GM23338 (cell line): ENCODE measurements at regions not wholly inside any gene's neighbourhood (a gene's known extent, or its start where the extent isn't known, plus 50 kb on each side); places are given as distances from the start of the nearest gene placed in this dataset.

ENCODE experiments used
- CREB1 ChIP-seq: fragments of 250-450 bp; sonication (Bioruptor Pico); IDR thresholded peaks from 2 replicates; pipeline ENCODE4 v1.5.0; 2020; ENCODE audit warnings: low read depth, mild to moderate bottlenecking, moderate library complexity
- ETS1 ChIP-seq: IDR thresholded peaks from 2 replicates; pipeline ENCODE4 v1.6.1; 2016; ENCODE audit warnings: antibody characterized with exemption
- EZH2 ChIP-seq: fragments of 200-600 bp; sonication (generic); IDR thresholded peaks from one replicate; pipeline ENCODE4 v1.8.0; 2017; ENCODE audit warnings: antibody characterized with exemption, mild to moderate bottlenecking, low read depth; ENCODE audit not compliant: unreplicated experiment
- EZH2phosphoT487 ChIP-seq: fragments of 200-600 bp; sonication (generic); IDR thresholded peaks from one replicate; pipeline ENCODE4 v1.8.1; 2018; ENCODE audit warnings: antibody characterized with exemption; ENCODE audit not compliant: unreplicated experiment
- JUNB ChIP-seq: IDR thresholded peaks from one replicate; pipeline ENCODE4 v1.6.1; 2016; ENCODE audit warnings: antibody characterized with exemption; ENCODE audit not compliant: unreplicated experiment
- NANOG ChIP-seq: IDR thresholded peaks from 2 replicates; pipeline ENCODE4 v1.6.1; 2016; ENCODE audit warnings: antibody characterized with exemption, borderline replicate concordance
- POLR2AphosphoS5 ChIP-seq: IDR thresholded peaks from 2 replicates; pipeline ENCODE4 v1.6.1; 2016; ENCODE audit warnings: antibody characterized with exemption, low read depth
- STAT1 ChIP-seq: IDR thresholded peaks from one replicate; pipeline ENCODE4 v1.6.1; 2016; ENCODE audit warnings: antibody characterized with exemption; ENCODE audit not compliant: unreplicated experiment
- ZNF114 ChIP-seq: fragments of 250-450 bp; sonication (Bioruptor Pico); IDR thresholded peaks from 2 replicates; pipeline ENCODE4 v1.5.0; 2020; ENCODE audit warnings: mild to moderate bottlenecking, moderate library complexity
- ZNF331 ChIP-seq: fragments of 250-450 bp; sonication (Bioruptor Pico); IDR thresholded peaks from 2 replicates; pipeline ENCODE4 v1.5.0; 2020; ENCODE audit warnings: low read depth, mild to moderate bottlenecking, moderate library complexity
- TF ChIP-seq, protein P1 (sequence below), 2 experiments: fragments of 200-600 bp in 1 of 2; sonication (generic) in 1 of 2; conservative IDR thresholded peaks; 2 replicates each; pipeline versions ENCODE4 v1.5.1 to v1.6.1; 2016 to 2017; ENCODE audit warnings: antibody characterized with exemption in 2 of 2, low read depth in 2 of 2, mild to moderate bottlenecking in 2 of 2, moderate library complexity in 1 of 2
- TF ChIP-seq, protein P2 (sequence below): IDR thresholded peaks from one replicate; pipeline ENCODE4 v1.6.1; 2018; ENCODE audit warnings: antibody characterized with exemption; ENCODE audit not compliant: unreplicated experiment

DNA sequence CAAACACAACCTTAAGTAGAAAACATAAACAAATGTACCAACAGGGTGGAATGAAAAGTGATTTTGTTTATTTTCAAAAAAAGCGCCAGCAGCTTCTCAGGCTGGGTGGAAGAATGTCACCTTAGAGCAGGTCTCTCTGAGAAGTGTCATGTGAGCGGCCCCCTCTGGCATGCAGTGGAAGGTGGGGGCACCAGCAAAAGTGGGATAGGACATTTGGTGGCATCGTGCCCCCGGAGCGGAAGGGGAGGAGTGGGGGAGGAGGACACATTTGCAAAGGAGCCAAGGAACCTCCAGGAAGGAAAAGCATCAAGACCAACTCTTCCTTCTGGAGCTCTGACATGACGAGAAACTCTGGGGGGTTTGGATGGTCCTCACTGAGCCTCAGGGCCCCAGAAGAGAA lies 635.3 kb downstream of the UQCRFS1 start:
- no peak for TF ChIP-seq POLR2AphosphoS5
- TF ChIP-seq, protein P1, sequence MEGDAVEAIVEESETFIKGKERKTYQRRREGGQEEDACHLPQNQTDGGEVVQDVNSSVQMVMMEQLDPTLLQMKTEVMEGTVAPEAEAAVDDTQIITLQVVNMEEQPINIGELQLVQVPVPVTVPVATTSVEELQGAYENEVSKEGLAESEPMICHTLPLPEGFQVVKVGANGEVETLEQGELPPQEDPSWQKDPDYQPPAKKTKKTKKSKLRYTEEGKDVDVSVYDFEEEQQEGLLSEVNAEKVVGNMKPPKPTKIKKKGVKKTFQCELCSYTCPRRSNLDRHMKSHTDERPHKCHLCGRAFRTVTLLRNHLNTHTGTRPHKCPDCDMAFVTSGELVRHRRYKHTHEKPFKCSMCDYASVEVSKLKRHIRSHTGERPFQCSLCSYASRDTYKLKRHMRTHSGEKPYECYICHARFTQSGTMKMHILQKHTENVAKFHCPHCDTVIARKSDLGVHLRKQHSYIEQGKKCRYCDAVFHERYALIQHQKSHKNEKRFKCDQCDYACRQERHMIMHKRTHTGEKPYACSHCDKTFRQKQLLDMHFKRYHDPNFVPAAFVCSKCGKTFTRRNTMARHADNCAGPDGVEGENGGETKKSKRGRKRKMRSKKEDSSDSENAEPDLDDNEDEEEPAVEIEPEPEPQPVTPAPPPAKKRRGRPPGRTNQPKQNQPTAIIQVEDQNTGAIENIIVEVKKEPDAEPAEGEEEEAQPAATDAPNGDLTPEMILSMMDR (conservative IDR thresholded peaks at IDR 0.05; ENCODE audit: low read depth in 2 of 2): no peak
- no peak for TF ChIP-seq EZH2
- TF ChIP-seq NANOG: no peak
- TF ChIP-seq JUNB: no peak
- no peak for TF ChIP-seq ETS1
- TF ChIP-seq CREB1: no peak
- TF ChIP-seq, protein P2, sequence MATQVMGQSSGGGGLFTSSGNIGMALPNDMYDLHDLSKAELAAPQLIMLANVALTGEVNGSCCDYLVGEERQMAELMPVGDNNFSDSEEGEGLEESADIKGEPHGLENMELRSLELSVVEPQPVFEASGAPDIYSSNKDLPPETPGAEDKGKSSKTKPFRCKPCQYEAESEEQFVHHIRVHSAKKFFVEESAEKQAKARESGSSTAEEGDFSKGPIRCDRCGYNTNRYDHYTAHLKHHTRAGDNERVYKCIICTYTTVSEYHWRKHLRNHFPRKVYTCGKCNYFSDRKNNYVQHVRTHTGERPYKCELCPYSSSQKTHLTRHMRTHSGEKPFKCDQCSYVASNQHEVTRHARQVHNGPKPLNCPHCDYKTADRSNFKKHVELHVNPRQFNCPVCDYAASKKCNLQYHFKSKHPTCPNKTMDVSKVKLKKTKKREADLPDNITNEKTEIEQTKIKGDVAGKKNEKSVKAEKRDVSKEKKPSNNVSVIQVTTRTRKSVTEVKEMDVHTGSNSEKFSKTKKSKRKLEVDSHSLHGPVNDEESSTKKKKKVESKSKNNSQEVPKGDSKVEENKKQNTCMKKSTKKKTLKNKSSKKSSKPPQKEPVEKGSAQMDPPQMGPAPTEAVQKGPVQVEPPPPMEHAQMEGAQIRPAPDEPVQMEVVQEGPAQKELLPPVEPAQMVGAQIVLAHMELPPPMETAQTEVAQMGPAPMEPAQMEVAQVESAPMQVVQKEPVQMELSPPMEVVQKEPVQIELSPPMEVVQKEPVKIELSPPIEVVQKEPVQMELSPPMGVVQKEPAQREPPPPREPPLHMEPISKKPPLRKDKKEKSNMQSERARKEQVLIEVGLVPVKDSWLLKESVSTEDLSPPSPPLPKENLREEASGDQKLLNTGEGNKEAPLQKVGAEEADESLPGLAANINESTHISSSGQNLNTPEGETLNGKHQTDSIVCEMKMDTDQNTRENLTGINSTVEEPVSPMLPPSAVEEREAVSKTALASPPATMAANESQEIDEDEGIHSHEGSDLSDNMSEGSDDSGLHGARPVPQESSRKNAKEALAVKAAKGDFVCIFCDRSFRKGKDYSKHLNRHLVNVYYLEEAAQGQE: no peak
- TF ChIP-seq STAT1: no peak
- TF ChIP-seq EZH2phosphoT487: no peak
- TF ChIP-seq ZNF114 (CRISPR knock-in tag): no peak
- TF ChIP-seq ZNF331 (CRISPR knock-in tag): no peak
